Activated CD4-positive, CD25-positive, alpha-beta regulatory T cell treated with anti-CD3 and anti-CD28 coated beads, Interleukin-2, amount 50 U/mL, for 16 hours (primary cell): ENCODE measurements at regions not wholly inside any gene's neighbourhood (a gene's known extent, or its start where the extent isn't known, plus 50 kb on each side); places are given as distances from the start of the nearest gene placed in this dataset.

Source experiments
- DNase-seq: peaks from one replicate; pipeline ENCODE4 v3.0.0-alpha.2; 2020; ENCODE audit warnings: low read depth, low spot score

DNA sequence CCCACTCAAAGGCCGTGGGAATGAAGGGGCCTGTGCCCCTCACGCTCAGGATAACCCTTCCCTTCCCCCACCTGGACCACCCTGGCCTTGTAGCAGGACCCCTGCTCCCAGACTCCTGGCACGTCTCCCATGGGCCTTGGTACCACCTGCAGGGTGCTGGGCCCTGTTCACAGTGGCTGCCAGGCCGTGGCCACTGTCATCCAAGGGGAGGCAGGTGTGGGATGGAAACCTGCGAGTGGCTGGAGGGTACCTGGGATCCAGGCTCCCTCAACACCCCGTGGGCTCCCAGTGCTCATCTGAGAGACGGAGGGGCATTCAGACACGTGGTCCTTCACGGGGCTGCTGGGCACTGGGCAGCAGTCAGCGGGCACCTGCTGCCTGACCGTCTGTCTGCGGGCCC lies 75.6 kb upstream of the CIBAR2 start:
- DNase-seq = no peak

DNA sequence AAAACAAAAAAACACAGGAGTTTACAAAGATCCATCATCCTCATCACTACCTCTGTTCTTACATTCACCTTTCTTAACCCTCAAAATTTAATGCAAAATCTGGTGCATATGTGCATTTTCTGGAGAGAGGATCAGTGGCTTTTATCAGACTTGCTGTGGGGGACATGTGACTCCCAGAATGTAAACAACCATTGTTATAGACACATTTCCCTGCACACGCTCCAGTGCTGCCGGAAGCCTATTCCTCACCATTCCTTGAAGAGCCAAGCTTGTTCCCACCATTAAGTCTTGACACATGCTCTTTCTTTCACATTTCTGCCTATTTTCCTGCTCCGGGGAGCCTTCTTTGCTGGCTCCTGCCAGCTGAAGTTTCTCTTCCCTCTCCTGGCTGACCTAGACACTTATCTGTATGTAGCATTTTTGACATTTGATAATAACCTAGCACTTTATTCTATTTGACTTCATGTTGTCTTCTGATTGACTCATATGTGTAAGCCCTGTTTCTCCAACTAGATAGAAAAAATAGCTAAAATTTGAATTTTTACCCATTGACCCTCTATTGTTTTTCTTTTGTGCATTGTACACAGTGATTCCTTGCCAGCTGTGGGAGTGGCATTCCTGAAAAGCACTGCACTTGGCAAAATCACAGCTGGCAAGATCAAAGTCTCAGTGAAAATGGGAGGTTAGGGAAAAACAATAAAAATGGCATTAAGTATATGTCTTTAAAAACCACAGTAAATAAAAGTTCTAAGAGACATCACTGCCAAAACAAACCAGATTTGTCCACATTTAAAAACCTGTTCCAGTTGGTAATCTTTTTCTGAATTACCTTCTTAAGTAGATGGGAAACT lies 76.8 kb upstream of the CIBAR2 start:
- DNase-seq = no peak

DNA sequence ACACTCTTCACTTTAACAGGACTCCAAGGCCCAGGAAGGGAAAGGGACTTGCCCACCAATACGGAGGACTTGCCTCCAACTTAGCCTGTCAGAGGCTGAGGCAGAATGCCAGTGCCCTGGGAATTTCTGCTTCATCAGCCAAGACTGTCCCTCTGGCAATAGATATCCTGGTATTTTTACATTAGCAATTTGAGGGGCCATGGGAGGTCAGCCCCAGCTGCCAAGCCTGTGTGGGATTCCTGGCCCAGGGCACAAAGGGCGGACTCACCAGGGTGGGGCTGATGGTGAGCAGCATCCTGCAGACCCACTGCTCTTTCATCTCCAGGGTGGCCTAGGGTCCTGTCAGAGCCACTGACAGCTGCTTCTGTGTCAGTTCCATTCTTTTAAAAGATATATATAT lies 78.3 kb upstream of the CIBAR2 start:
- no peak for DNase-seq

DNA sequence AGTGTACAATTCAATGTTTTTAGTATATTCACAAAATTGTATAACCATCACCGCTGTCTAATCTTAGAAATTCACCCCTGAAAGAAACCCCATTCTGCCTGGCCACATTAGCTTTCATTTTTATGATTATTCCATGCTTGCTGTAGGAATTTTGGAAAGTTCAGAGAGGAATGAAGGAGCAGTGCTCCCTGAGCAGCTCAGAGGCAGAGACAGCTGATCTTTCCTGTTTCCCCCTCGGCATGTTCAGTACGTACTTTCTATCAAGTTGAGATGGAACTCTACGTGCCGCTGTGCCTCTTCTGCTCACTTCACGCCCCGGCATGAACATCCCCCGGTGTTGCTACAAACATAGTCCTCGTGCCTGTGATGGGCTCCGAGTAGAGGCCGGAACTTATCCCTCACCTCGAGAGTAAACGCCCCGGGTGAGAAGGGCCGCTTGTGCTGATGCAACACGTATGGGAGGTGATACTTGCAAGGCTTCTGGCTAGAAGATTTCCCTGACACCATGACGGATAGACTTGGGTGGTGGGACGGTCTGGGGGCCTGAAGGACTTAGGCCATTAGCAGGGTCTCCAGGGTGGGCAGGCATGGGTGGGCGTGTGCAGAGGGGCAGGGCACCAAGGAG lies 79.2 kb upstream of the CIBAR2 start:
- DNase-seq = no peak

DNA sequence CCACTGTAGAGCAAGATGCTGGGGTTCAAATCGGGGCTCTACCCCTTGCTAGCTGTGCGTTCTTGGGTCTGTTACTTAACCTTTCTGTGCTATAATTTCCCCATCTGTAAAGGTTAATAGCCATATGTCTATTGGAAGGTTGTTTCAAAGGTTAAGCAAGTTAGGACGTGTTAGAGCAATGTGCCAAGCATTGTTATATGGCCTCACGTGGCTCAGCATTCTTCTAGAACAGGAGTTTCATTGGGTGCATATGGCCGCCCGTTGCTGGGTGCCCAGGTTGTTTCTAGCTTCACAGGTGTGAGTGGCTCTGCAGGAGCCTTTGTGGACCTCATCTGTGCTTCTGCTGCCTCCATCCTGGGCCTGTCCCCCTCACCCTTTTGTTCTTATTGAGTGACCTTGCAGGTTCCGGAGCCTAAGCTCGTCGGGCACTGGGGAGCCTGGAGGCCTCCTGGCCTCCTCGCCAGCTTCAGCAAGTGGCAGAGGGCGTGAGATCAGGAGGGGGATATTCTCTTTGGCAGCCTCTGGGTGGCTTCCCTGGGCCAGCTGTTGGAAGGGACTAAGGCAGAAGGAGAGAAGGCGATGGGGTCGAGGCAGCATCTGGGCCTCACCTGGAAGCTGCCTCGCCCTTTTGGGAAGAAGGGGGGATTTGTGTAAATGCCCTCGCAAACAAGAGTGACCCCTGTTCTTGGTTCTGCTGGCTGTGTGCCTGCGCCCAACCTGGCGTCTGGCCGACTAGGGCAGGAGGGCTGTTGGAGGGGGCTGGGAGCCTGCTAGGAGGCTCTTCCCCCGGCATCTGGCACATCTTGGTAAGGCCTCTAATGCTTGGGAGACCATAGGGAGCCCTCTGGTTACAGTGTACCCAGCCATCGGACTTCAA lies 80.2 kb upstream of the CIBAR2 start:
- no peak for DNase-seq

DNA sequence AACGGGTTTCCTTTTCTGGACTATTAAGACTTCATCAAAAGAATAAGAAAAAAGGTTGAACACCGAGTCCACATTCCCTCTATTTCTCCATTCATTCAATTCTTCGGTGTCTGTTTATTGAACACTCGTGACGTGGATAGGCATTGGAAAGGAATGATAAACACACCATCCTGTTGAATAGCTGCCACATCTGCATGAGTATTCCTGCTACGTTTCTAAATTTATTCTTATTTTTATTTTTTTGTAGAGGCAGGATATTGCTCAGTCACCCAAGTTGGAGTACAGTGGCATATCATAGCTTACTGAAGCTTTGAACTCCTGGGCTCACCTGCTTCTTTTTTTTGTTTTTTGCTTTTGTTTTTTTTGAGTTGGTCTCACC lies 80.8 kb upstream of the CIBAR2 start:
- no peak for DNase-seq

DNA sequence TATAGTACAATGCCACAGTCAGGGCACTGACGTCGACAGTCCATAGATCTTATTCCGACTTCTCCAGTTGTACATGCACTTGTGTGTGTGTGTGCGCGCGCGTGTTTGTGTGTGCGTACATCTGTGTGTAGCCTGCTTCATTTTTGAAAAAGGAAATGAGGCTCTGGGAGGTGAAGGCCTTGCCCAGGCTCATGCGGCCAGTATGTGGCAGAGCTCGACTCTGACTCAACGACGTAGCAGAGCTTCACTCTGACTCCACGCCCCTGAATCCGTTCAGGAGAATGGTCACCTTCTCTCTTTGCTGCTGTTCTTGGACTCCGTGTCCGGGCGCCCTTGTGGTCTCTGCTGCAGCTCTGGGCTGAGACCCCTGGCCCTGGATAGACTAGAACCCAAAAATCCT lies 81.6 kb upstream of the CIBAR2 start:
- DNase-seq = no peak

DNA sequence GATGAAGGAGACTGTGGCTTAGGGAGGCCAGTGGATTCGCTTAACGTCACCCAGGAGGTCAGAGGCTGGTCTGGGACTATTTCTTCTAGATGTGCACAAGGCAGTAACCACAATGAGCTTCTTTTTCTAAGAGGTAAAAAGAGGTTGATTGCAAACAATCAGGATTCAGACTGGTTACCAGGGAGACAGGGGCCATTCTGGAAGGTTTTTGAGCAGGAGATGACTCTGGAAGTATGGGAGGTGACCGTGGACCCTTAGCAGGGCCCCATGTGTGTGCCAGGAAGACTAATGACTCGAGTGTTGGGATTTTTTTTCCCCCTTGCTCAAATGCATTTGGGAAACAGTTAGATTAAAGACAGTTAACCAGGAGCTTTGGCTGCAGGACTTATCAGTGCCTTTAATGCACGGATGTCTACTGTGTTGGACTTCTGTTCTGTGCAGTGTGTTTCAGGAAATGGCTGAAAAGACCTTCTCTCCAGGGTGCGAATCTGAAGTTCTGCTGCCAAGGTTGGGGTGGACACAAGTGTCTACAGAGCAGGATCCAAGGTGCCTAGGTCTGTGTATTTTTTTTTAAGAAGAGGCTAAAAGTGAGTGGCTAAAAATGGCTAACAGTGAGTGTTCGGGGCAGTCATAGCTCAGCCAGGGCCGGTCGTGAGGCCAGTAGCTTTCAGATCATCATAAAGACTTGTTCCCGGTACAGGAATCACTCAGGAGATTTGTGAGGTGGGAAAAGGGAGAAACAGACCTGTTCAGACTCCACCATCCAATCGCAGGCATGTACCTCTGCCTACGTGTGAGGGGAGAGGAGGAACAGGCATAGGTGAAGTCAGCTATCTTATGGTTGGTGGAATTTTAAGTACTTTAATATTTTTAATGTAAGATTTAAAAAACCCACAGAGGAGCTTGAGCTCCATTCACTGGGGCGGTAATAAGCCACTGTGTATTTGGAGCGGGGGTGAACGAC lies 82.3 kb upstream of the CIBAR2 start:
- no peak for DNase-seq

DNA sequence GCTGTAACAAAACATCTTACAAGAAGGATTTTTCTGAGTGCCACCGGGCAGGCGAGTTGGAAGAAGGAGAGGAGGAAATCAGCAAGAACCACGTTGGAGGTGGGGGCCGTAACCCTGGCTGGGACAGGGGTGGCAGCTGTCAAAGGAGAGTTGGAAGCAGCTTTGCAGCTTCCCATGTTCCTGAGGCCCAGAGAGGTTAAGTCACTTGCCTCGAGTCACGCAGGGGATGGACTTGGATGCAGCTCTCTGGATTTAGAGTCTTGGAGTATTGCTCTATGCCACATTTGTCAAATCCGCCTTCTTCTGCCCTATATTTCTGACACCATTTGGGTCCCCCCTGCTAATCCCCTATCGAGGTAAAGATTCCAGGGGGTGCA lies 83.0 kb upstream of the CIBAR2 start:
- no peak for DNase-seq

DNA sequence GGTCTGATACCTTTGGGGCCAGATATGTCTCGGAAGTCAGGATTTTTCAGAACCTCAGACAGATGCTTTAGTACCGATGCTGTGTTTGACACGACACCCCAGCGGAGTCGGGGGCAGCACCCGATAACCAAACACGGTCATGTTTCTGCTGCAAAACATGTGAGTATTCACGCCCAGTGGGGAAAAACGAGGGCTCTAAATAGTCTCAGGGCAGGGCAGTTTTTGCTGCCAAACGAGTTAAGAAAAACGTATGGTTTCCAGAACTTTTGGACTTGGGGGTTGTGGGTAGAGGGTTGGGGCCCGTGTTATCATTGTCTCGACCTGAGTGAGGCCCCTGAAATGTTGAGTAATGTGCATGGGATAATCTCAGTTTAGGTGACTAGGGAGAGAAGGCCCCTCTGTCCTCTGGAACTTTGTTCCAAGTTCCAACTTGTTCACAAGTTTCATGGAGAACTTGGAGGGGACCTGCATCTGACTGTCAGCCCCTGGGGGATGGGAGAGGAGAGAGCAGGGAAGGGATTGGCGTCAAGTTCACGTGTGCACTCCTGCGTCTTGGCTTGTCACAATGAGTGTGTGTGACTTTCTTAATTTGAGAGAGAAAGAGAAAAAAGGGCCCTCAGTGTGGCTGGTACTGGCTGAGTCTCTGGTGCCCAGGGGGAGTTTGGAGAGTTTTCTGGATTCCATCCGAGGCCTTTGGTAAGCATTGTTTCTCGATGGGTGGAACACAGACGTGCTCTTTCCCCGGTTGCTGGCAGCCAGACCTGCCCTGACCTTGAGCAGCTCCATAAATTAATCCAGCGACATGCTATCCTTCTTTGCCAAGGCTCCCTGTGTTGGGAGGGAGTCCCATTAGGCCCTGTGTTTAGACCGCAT lies 83.9 kb upstream of the CIBAR2 start:
- no peak for DNase-seq

DNA sequence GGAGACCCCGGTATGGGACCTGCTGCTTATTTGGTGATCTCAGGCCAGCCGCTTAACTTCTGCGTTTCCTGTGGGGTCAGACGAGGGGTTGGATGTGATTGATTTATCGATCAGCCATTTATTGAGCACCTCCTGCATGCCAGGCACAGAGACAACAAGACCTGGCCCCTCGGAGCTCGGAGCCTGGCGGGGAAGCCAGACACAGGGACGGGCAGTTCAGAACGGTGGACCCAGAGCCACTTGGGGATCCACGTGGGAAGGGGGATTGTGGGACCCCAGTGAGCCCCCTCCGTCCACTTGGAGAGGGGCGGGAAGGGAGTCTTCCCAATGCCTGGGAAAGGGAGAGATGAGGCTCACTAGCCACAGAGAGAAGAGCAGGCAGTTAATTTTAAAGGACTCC lies 84.7 kb upstream of the CIBAR2 start:
- no peak for DNase-seq

DNA sequence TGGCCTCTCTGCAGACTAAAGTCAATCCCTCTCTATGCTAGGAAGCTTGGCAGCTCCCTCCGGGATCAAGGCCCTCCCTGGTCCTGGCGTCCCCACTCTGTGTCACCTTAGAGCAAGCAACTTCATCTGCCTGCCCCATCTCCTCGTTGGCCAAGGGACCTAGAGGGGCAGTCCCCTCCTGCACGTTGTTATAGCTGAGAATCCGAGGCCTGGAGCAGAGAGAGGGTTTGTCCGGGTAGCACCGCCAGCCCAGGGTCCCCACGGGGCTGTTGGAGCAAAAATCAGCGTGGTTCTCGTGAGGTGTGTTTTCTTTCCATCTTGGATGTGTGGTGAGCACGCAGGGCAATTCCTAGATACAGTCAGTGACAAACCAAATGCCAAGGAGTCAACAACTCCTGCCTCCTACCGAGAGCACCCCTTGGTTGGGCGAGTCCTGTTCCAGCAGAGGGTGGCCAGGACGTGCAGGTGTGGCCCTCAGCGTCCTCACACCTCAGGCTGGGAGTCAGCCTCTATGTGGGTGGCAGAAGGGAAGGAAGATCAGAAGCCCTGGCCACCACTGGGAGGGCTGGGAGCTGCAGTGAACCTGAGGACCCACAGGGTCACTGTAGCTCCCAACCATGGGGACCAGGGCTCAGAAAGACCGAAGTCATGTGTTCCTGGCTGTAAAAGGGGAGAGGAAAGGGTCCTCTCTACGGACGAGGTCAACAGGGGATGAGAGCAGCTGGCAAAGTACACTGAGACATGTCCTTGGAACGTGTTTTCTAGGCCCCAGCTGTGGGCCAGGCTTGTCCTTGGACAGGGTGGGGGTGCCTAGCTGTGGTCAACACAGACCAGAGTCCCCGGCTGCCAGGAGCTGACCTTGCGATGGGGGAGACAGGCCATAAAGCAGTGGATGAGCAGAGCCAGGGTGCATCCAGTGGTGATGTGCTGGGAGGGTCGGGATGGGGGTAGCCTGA lies 85.6 kb upstream of the CIBAR2 start:
- no peak for DNase-seq

DNA sequence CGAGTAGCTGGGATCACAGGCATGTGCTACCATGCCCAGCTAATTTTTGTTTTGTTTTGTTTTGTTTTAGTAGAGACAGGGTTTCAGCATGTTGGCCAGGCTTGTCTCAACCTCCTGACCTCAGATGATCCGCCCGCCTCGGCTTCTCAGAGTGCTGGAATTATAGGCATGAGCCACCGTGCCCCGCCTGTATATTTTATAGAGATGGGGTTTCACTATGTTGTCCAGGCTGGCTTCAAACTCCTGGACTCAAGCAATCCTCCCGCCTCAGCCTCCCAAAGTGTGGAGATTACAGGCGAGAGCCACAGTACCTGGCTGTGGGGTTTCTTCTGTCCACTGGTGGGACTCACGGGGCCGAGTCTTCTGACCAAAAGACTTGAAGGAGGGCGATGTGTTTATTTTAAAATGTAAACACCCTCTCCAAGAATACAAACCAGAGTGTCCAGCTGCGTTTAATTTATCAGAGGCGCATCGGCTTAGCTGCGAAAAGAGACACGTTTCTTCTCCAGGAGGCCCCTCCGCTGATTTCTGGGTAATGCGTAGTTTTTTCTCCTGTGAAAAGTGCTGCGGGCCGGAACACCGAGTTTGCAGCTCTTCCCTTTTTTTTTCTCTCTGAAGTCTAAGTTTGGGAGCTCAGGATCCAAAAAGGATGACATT lies 86.9 kb upstream of the CIBAR2 start:
- no peak for DNase-seq

DNA sequence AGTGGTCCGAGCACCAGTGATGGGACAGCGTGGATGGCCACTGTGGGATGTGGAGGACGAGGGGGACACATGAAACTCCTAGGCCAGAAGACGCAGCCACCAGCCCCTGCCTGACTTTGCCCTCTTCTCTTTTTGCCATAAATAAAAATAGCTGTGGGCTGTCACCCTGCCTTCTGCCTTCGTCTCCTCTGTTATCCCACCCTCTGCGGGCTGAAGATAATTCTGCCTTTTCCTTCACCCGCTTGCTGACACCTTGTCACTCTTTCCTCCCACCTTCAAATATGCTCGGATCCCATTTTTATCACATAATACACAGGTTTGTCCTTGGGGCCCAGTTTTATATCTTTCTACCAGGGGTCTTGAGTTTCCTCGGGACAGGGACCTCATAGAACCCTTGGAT lies 87.6 kb upstream of the CIBAR2 start:
- DNase-seq = no peak

DNA sequence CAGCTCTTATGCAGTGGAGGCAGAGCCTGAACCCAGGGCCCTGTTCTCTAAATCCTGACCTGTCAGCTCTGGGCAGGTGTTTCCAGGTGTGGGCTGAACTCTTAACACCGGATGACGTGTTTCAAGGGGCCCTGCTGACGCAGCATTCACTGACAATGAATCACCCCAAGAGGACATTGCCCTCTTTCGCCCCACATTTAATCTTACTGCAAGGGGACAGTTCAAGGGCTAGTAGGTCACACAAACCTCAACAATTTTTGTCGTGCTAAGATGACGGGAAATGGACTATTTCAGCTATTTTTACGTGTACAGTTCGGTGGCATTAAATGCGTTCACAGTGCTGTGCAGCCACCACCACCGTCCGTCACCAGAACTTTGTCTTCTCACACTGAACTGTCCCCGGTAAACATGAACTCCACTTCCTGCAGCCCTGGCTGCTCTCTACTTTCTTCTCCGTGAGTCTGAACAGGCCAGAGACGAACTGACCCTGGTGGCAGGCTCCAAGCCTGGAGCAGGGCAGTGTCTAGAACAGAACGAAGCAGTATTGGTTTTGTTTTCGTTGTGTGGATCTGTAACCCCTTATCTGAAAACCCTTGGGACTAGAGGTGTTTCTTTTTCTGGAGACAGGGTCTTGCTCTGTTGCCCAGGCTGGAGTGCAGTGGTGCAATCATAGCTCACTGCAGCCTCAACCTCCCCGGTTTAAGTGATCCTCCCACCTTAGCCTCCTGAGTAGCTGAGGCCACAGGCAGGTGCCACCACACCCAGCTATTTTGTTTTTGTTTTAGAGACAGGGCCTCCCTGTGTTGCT lies 88.4 kb upstream of the CIBAR2 start:
- DNase-seq = no peak

DNA sequence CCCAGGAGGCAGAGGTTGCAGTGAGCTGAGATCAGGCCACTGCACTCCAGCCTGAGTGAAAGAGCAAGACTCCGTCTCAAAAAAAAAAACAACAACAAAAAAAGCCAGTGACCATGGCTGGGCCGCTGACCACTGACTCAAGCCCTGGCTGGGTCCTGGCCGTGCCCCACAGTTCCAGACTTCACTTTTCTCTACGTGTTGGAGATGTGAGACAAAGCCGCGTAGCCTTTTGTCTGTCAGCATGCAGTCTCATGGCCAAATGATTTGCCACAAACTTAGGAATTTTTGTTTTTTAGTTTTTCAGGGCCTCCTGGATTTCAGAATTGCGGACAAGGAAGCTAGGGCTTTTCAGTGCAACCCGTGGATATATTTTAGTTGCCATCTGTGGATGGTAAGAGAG lies 89.3 kb upstream of the CIBAR2 start:
- DNase-seq = no peak

DNA sequence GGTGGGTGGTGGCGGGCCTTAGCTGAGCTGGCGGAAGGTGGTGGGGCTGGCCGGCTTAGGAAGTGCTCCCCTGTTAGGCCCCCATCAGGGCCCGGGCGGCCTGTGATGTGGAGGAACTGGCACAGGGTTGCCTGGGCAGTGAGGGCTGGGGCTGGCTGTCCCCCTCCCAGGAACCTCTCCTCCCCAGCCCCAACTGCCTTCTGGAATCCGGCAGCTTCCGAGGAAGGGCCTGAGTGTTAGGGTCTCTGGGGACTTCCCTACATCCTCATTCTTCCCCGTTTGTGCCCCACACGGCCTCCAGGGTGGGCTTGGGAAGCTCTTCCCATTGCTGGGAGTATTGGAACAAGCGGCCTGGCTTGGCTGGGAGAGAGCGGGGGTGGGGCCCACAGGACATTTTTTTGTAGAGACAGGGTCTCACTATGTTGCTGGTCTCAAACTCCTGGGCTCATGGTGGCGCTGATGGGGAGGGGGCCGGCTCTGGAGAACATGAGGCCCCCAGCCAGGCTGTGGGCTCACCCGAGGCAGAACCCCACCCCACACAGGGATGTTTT lies 89.9 kb upstream of the CIBAR2 start:
- DNase-seq = no peak
